IMR-90 (cell line): ENCODE measurements at regions not wholly inside any gene's neighbourhood (a gene's known extent, or its start where the extent isn't known, plus 50 kb on each side); places are given as distances from the start of the nearest gene placed in this dataset.

Experiments used
- ATAC-seq: fragments of 200-7000 bp; cut with Tn5 transposase; 2 replicates; pipeline ENCODE4 v1.9.1; 2020; ENCODE audit warnings: low read depth, mild to moderate bottlenecking, moderate library complexity
- BruUV-seq: library from RNA; stranded (reverse); fragments of 400-500 nt; replicated peaks from 2 replicates; lab custom pipeline; 2021; lab: Mats Ljungman, UMichigan
- CTCF ChIA-PET: fragments of 300-600 bp; formaldehyde crosslinking; extraction: SDS; loops from one replicate; lab custom pipeline; 2021; ENCODE audit warnings: antibody characterized with exemption; lab: Yijun Ruan, JAX
- POLR2A ChIA-PET: fragments of 300-600 bp; sonication (Branson Sonifier 250); formaldehyde crosslinking; loops from one replicate; lab custom pipeline; 2022; ENCODE audit warnings: antibody characterized with exemption; ENCODE audit not compliant: unreplicated experiment; lab: Charles Lee
- DNase-seq: peaks from one replicate; pipeline ENCODE4 v3.0.0; 2013
- H2AFZ ChIP-seq: replicated peaks from 2 replicates; pipeline ENCODE3; 2013; ENCODE audit warnings: low read length, mild to moderate bottlenecking; ENCODE audit not compliant: poor library complexity
- H2AK5ac ChIP-seq: 2 replicates; pipeline ENCODE4 v1.6.1; 2013; ENCODE audit warnings: low read depth, low read length, inconsistent platforms
- H2AK9ac ChIP-seq: replicated peaks from 2 replicates; pipeline ENCODE3; 2013; ENCODE audit warnings: mild to moderate bottlenecking, low read depth, low read length, moderate library complexity; ENCODE audit not compliant: poor library complexity
- H2BK120ac ChIP-seq: 2 replicates; pipeline ENCODE4 v1.6.1; 2013; ENCODE audit warnings: low read depth, low read length, inconsistent platforms
- H2BK15ac ChIP-seq: 3 replicates; pipeline ENCODE4 v1.6.1; 2013; ENCODE audit warnings: low read depth, low read length, inconsistent platforms
- H2BK20ac ChIP-seq: 2 replicates; pipeline ENCODE4 v1.6.1; 2013; ENCODE audit warnings: low read depth, mild to moderate bottlenecking, inconsistent platforms, low read length, moderate library complexity
- H2BK5ac ChIP-seq: 2 replicates; pipeline ENCODE4 v1.6.1; 2013; ENCODE audit warnings: mild to moderate bottlenecking, low read depth, low read length, inconsistent platforms; ENCODE audit not compliant: poor library complexity, severe bottlenecking
- H3K14ac ChIP-seq: replicated peaks from 2 replicates; pipeline ENCODE4 v1.6.1; 2013; ENCODE audit warnings: low read depth, low read length, inconsistent platforms
- H3K18ac ChIP-seq: 2 replicates; pipeline ENCODE4 v1.6.1; 2013; ENCODE audit warnings: low read depth, low read length, control low read depth
- H3K23ac ChIP-seq: 2 replicates; pipeline ENCODE4 v1.6.1; 2013; ENCODE audit warnings: low read depth, low read length, inconsistent platforms
- H3K27ac ChIP-seq: 2 replicates; pipeline ENCODE4 v1.5.1; 2013; ENCODE audit warnings: mild to moderate bottlenecking, control low read depth, low read length; ENCODE audit not compliant: insufficient read depth
- H3K27me3 ChIP-seq: 2 replicates; pipeline ENCODE4 v1.6.1; 2013; ENCODE audit warnings: low read length; ENCODE audit not compliant: control insufficient read depth, insufficient read depth
- H3K36me3 ChIP-seq: 2 replicates; pipeline ENCODE4 v1.6.1; 2013; ENCODE audit warnings: low read length, mixed read lengths; ENCODE audit not compliant: control insufficient read depth, insufficient read depth
- H3K4ac ChIP-seq: 2 replicates; pipeline ENCODE4 v1.6.1; 2013; ENCODE audit warnings: low read depth, low read length, inconsistent platforms
- H3K4me1 ChIP-seq: 2 replicates; pipeline ENCODE4 v1.6.1; 2013; ENCODE audit warnings: low read length, mixed read lengths; ENCODE audit not compliant: control insufficient read depth, insufficient read depth
- H3K4me2 ChIP-seq: 2 replicates; pipeline ENCODE4 v1.6.1; 2013; ENCODE audit warnings: low read depth, mild to moderate bottlenecking, control low read depth, low read length, moderate library complexity
- H3K4me3 ChIP-seq: 2 replicates; pipeline ENCODE4 v1.5.1; 2013; ENCODE audit warnings: low read depth, mild to moderate bottlenecking, control low read depth, low read length, moderate library complexity; ENCODE audit not compliant: insufficient read depth
- H3K56ac ChIP-seq: 2 replicates; pipeline ENCODE4 v1.6.1; 2013; ENCODE audit warnings: low read length, inconsistent platforms; ENCODE audit not compliant: insufficient read depth; ENCODE audit errors: extremely low read depth
- H3K79me1 ChIP-seq, 2 experiments: 2 replicates each; pipeline ENCODE4 v1.6.1; 2013; ENCODE audit warnings: low read length in 2 of 2, inconsistent platforms in 1 of 2, low read depth in 1 of 2
- H3K9ac ChIP-seq: 2 replicates; pipeline ENCODE4 v1.6.1; 2013; ENCODE audit warnings: low read depth, low read length, control low read depth
- H3K9me1 ChIP-seq: 2 replicates; pipeline ENCODE4 v1.6.1; 2013; ENCODE audit warnings: low read length, inconsistent platforms; ENCODE audit not compliant: insufficient read depth
- H3K9me3 ChIP-seq: 2 replicates; pipeline ENCODE4 v1.6.1; 2013; ENCODE audit warnings: low read length; ENCODE audit not compliant: control insufficient read depth, insufficient read depth
- H4K20me1 ChIP-seq: 2 replicates; pipeline ENCODE4 v1.6.1; 2013; ENCODE audit warnings: low read length, inconsistent platforms; ENCODE audit not compliant: insufficient read depth
- H4K5ac ChIP-seq: 2 replicates; pipeline ENCODE4 v1.6.1; 2013; ENCODE audit warnings: mild to moderate bottlenecking, low read depth, low read length, control low read depth
- H4K8ac ChIP-seq, 2 experiments: 2 replicates each; pipeline ENCODE4 v1.6.1; 2013; ENCODE audit warnings: low read depth in 2 of 2, low read length in 2 of 2, control low read depth in 1 of 2, inconsistent platforms in 1 of 2
- H4K91ac ChIP-seq: 2 replicates; pipeline ENCODE4 v1.6.1; 2013; ENCODE audit warnings: low read depth, low read length, inconsistent platforms; ENCODE audit not compliant: insufficient read depth
- CEBPB ChIP-seq: IDR thresholded peaks from 2 replicates; pipeline ENCODE4 v1.6.1; 2012; ENCODE audit warnings: low read depth, low read length, improper control_type of control experiment
- CHD1 ChIP-seq: IDR thresholded peaks from 2 replicates; pipeline ENCODE4 v1.6.1; 2012; ENCODE audit warnings: low read depth, low read length, improper control_type of control experiment
- CTCF ChIP-seq: conservative IDR thresholded peaks from 2 replicates; pipeline ENCODE4 v1.5.1; 2012; ENCODE audit warnings: mild to moderate bottlenecking, low read depth, low read length, improper control_type of control experiment
- FOS ChIP-seq: fragments of 150-350 bp; IDR thresholded peaks from 2 replicates; pipeline ENCODE4 v1.6.1; 2016; ENCODE audit warnings: low read depth, low read length
- MAFK ChIP-seq: IDR thresholded peaks from 2 replicates; pipeline ENCODE4 v1.6.1; 2012; ENCODE audit warnings: low read depth, low read length, improper control_type of control experiment
- MXI1 ChIP-seq: IDR thresholded peaks from 2 replicates; pipeline ENCODE4 v1.6.1; 2012; ENCODE audit warnings: low read depth, mild to moderate bottlenecking, low read length, moderate library complexity, borderline replicate concordance
- NFE2L2 ChIP-seq: fragments of 150-350 bp; IDR thresholded peaks from 2 replicates; pipeline ENCODE4 v1.6.1; 2016; ENCODE audit warnings: low read depth, mild to moderate bottlenecking, low read length
- POLR2A ChIP-seq: IDR thresholded peaks from 2 replicates; pipeline ENCODE4 v1.6.1; 2012; ENCODE audit warnings: mild to moderate bottlenecking, low read depth, low read length
- RAD21 ChIP-seq: IDR thresholded peaks from 2 replicates; pipeline ENCODE4 v1.6.1; 2012; ENCODE audit warnings: low read length, improper control_type of control experiment
- RCOR1 ChIP-seq: IDR thresholded peaks from 2 replicates; pipeline ENCODE4 v1.6.1; 2012; ENCODE audit warnings: mild to moderate bottlenecking, low read length, improper control_type of control experiment; ENCODE audit not compliant: insufficient replicate concordance
- RFX5 ChIP-seq: IDR thresholded peaks from 2 replicates; pipeline ENCODE4 v1.8.0; 2012; ENCODE audit warnings: low read depth, mild to moderate bottlenecking, low read length, moderate library complexity
- SMC3 ChIP-seq: fragments of 150-350 bp; IDR thresholded peaks from 2 replicates; pipeline ENCODE4 v1.6.1; 2016; ENCODE audit warnings: low read depth, mild to moderate bottlenecking, antibody characterized with exemption, low read length, moderate library complexity
- dilution Hi-C: fragments of 300-500 bp; cut with HindIII; formaldehyde crosslinking; loops from one replicate; pipeline ENCODE4 v1.14.3; 2018; ENCODE audit warnings: low sequenced_read_pairs; ENCODE audit not compliant: unreplicated experiment
- in situ Hi-C: fragments of 300-500 bp; cut with MboI; formaldehyde crosslinking; loops from 3 replicates; pipeline ENCODE4 v1.14.3; 2019; ENCODE audit warnings: low sequenced_read_pairs, inconsistent platforms, mixed read lengths
- intact Hi-C: fragments of 100-400 bp; cut with micrococcal nuclease; formaldehyde crosslinking; loops from 2 replicates; pipeline ENCODE4 v1.10.0; 2022
- TF ChIP-seq, protein P1 (sequence below): fragments of 150-350 bp; IDR thresholded peaks from 2 replicates; pipeline ENCODE4 v1.6.1; 2016; ENCODE audit warnings: low read depth, mild to moderate bottlenecking, low read length, moderate library complexity, borderline replicate concordance

GRCh38 chr2:173596244-173596643 lies 241.6 kb downstream of the CDCA7 start:
- TF ChIP-seq RAD21, result no peak
- TF ChIP-seq CEBPB, result no peak
- no peak for TF ChIP-seq RCOR1
- TF ChIP-seq FOS, result no peak
- TF ChIP-seq CHD1, result no peak
- no peak for TF ChIP-seq MAFK
- no peak for TF ChIP-seq NFE2L2
- no peak for TF ChIP-seq MXI1
- no peak for TF ChIP-seq SMC3
- TF ChIP-seq CTCF, result no peak
- TF ChIP-seq POLR2A, result no peak
- TF ChIP-seq, protein P1, sequence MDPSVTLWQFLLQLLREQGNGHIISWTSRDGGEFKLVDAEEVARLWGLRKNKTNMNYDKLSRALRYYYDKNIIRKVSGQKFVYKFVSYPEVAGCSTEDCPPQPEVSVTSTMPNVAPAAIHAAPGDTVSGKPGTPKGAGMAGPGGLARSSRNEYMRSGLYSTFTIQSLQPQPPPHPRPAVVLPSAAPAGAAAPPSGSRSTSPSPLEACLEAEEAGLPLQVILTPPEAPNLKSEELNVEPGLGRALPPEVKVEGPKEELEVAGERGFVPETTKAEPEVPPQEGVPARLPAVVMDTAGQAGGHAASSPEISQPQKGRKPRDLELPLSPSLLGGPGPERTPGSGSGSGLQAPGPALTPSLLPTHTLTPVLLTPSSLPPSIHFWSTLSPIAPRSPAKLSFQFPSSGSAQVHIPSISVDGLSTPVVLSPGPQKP, result no peak
- no peak for TF ChIP-seq RFX5
- no TSS peak for BruUV-seq
- H3K18ac ChIP-seq, result no peak overlapping the region
- in situ Hi-C loops (loop anchor here (25.0 kb wide), 1 partner anchor 741 kb away; the partner anchor contains the start of gene SP9), intact Hi-C loops (no loop called here), dilution Hi-C loops (no loop called here)
- H3K23ac ChIP-seq, result no peak overlapping the region
- no peak overlapping the region for H2BK15ac ChIP-seq
- no peaks in the 10 kb centered on the region for H3K9me1 ChIP-seq
- H2BK120ac ChIP-seq, result no peak overlapping the region
- ATAC-seq (no peak), DNase-seq (peak; percentile 30)
- no peak overlapping the region for H4K8ac ChIP-seq
- ChIA-PET POLR2A (no interaction called here), CTCF (no interaction called here)
- no peak overlapping the region for H2AFZ ChIP-seq
- no peak overlapping the region for H3K4me2 ChIP-seq
- no peak overlapping the region for H3K9ac ChIP-seq
- no peaks in the 10 kb centered on the region for H3K4me1 ChIP-seq
- H3K56ac ChIP-seq, result no peak overlapping the region
- H3K4ac ChIP-seq, result no peak overlapping the region
- H3K36me3 ChIP-seq, result no peaks in the 10 kb centered on the region
- no peak overlapping the region for H3K4me3 ChIP-seq
- no peak overlapping the region for H2BK20ac ChIP-seq
- H2BK5ac ChIP-seq, result no peak overlapping the region
- no peak overlapping the region for H3K14ac ChIP-seq
- no peak overlapping the region for H2AK5ac ChIP-seq
- no peak overlapping the region for H4K5ac ChIP-seq
- H3K27ac ChIP-seq, result no peak overlapping the region
- H2AK9ac ChIP-seq, result no peak overlapping the region
- H3K9me3 ChIP-seq, result peaks cover 6% of the 10 kb centered on the region; the same call in 1 of the 2 replicates
- H4K91ac ChIP-seq, result no peak overlapping the region
- H3K79me1 ChIP-seq, result no peaks in the 10 kb centered on the region
- no peaks in the 10 kb centered on the region for H3K27me3 ChIP-seq
- no peaks in the 10 kb centered on the region for H4K20me1 ChIP-seq
